Tibial artery (tissue), 4 donors: ENCODE measurements at regions not wholly inside any gene's neighbourhood (a gene's known extent, or its start where the extent isn't known, plus 50 kb on each side); places are given as distances from the start of the nearest gene placed in this dataset.

Experiments used
- DNase-seq, 2 donors: peaks; one replicate each; pipeline ENCODE4 v3.0.0-alpha.2; 2019
- H3K27ac ChIP-seq, 2 donors: fragments of 200-600 bp; sonication (generic) in 1 of 2; 1 replicate in 1 of 2; 2 replicates in 1 of 2; pipeline ENCODE4 v1.5.1; 2018 to 2019; ENCODE audit warnings: mild to moderate bottlenecking in 1 of 2
- H3K27me3 ChIP-seq, 2 donors: fragments of 200-600 bp; sonication (generic) in 1 of 2; one replicate each; pipeline versions ENCODE4 v1.5.1 to v1.6.0; 2016 to 2019
- H3K36me3 ChIP-seq, 3 donors: fragments of 200-600 bp; sonication (generic) in 2 of 3; one replicate each; pipeline ENCODE4 v1.5.1; 2016 to 2019; ENCODE audit warnings: mild to moderate bottlenecking in 2 of 3
- H3K4me1 ChIP-seq, 4 donors: fragments of 200-600 bp; sonication (generic) in 2 of 4; 1 replicate in 3 of 4; 2 replicates in 1 of 4; pipeline ENCODE4 v1.5.1; 2016 to 2019
- H3K4me3 ChIP-seq, 2 donors: fragments of 200-600 bp; sonication (generic) in 1 of 2; 1 replicate in 1 of 2; 2 replicates in 1 of 2; pipeline ENCODE4 v1.5.1; 2018 to 2019; ENCODE audit warnings: mild to moderate bottlenecking in 2 of 2
- H3K9me3 ChIP-seq, 3 donors: fragments of 200-600 bp; sonication (generic) in 1 of 3; one replicate each; pipeline ENCODE4 v1.5.1; 2016 to 2019
- intact Hi-C: fragments of 100-400 bp; cut with DNase I; formaldehyde crosslinking; loops from one replicate; pipeline ENCODE4 v1.15.0; 2023; ENCODE audit warnings: low total_unique reads
- TF ChIP-seq, protein P1 (sequence below), 2 experiments: fragments of 200-600 bp in 1 of 2; fragments of 450-650 bp in 1 of 2; IDR thresholded peaks; one replicate each; pipeline ENCODE4 v1.5.1; 2017 to 2019; ENCODE audit warnings: antibody characterized with exemption in 2 of 2, mild to moderate bottlenecking in 1 of 2, moderate library complexity in 1 of 2

DNA sequence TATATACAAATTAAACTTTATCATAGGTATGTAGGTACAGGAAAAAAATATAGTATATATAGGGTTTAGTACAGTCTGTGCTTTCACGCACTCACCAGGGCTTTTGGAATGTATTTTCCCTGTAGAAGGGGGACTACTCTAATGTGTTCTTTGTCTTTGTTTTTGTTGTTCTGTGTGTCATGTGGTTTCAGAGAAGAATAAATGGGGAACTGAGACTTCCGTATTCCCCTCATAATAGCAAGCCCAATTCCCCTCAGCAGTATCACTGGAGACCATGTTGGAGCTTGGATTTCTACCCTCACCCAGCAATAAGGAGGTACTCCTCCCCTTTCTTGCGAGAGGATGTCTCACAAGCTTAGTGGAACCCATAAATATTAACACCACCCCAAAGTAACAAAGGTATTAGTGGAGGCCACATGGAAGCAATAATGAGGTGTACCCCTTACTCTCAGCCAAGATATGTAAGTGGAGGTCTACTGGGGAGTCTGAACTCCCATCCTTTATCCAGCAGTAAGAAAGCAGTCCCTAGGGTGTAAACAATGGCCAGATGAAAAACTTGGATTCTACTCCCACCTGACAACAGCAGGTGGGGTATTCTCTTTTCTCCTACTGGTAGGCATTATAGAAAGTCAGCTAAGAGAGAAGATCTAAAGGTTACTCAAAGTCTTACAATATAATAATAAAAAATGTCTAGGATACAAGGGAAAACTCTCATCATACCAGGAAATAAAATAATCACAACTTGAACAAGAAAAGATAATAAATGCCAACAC lies 805.4 kb upstream of the GALNTL6 start:
- Histone ChIP-seq H3K4me1 (no peaks in the 10 kb centered on the region), H3K36me3 (no peaks in the 10 kb centered on the region), H3K4me3 (no peak overlapping the region), H3K27me3 (no peaks in the 10 kb centered on the region), H3K9me3 (peaks cover 0 to 10% (median 5%) of the 10 kb centered on the region in 3 donors), H3K27ac (no peak overlapping the region)
- DNase-seq = no peak
- intact Hi-C loops = no loop called here
- TF ChIP-seq, protein P1, sequence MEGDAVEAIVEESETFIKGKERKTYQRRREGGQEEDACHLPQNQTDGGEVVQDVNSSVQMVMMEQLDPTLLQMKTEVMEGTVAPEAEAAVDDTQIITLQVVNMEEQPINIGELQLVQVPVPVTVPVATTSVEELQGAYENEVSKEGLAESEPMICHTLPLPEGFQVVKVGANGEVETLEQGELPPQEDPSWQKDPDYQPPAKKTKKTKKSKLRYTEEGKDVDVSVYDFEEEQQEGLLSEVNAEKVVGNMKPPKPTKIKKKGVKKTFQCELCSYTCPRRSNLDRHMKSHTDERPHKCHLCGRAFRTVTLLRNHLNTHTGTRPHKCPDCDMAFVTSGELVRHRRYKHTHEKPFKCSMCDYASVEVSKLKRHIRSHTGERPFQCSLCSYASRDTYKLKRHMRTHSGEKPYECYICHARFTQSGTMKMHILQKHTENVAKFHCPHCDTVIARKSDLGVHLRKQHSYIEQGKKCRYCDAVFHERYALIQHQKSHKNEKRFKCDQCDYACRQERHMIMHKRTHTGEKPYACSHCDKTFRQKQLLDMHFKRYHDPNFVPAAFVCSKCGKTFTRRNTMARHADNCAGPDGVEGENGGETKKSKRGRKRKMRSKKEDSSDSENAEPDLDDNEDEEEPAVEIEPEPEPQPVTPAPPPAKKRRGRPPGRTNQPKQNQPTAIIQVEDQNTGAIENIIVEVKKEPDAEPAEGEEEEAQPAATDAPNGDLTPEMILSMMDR (IDR thresholded peaks at IDR 0.05) = no peak

DNA sequence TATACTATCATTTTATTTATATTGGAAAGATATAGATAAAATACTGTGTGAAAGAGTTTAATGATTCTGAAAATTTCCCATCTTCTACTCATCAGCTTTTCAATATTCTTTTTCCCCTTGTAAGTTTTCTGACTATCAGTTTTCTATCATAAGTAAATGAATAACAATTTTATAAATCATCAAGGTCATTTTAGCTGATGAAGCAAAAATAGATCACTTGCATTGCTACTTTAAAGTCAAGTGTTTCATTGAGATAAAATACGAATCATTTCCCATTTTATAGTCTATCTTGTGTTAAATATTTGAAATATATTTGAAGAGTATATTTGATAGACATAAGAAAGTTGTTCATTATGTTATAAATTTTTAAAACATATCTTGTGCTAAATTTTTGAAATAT lies 811.0 kb upstream of the GALNTL6 start:
- no peak overlapping the region for H3K27ac ChIP-seq
- intact Hi-C loops = no loop called here
- TF ChIP-seq, protein P1 (IDR thresholded peaks at IDR 0.05) = no peak
- no peak for DNase-seq
- no peaks in the 10 kb centered on the region for H3K36me3 ChIP-seq
- H3K4me3 ChIP-seq = no peak overlapping the region
- H3K4me1 ChIP-seq = no peaks in the 10 kb centered on the region
- no peaks in the 10 kb centered on the region for H3K9me3 ChIP-seq
- no peaks in the 10 kb centered on the region for H3K27me3 ChIP-seq

DNA sequence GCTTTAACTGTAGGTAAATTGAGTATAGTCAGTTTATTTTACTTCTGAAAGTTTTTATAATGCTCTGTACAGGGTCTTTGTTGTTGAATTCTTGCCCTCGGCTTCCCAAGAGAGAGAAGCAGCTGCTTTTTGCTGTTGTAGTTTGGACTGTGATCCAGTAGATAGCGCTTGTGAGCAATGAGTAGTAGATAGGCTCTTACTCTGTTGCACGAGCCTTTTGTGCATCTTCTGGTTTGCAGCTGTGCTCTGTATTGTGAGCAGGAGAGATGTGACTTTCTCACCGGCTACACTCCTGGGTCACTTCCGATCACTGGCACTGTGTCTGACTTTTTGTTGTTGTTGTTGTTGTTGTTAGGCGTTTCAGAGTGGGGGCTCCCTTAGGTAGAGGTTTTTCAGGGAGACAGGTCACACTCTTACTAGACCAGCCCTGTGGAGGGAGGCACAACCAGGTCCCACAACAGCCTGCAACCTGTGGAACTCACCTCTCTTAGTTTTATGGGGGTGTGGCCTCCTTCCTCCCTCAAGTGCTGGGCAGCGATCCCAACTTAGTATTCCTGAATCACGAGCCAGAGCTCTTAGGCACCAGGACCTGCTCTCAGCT lies 822.1 kb upstream of the GALNTL6 start:
- TF ChIP-seq, protein P1 (IDR thresholded peaks at IDR 0.05) = no peak
- DNase-seq = no peak
- intact Hi-C loops = no loop called here

DNA sequence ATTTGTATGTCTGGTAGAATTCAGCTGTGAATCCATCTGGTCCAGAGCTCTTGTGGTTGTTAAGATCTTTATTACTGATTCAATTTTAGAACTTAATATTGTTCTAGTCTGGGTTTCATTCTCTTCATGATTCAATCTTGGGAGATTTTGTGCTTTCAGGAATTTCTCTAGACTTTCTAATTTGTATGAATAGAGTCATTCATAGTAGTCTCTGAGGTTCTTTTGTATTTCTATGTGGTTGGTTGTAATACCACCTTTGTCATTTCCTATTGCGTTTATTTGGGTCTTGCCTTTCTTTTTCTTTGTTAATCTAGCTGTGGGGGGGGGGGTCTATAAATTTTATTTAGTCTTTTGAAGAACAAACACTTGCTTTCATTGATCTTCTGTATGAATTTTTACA lies 824.8 kb upstream of the GALNTL6 start:
- Histone ChIP-seq H3K9me3 (no peaks in the 10 kb centered on the region), H3K4me3 (no peak overlapping the region), H3K27me3 (no peaks in the 10 kb centered on the region), H3K4me1 (no peaks in the 10 kb centered on the region), H3K36me3 (no peaks in the 10 kb centered on the region), H3K27ac (no peak overlapping the region)
- TF ChIP-seq, protein P1 (IDR thresholded peaks at IDR 0.05) = no peak
- intact Hi-C loops = no loop called here
- no peak for DNase-seq

More for the DNA sequence above, 822.1 kb upstream of the GALNTL6 start:
- H3K9me3 ChIP-seq = no peaks in the 10 kb centered on the region
- H3K4me1 ChIP-seq = no peaks in the 10 kb centered on the region
- H3K27ac ChIP-seq = no peak overlapping the region
- no peak overlapping the region for H3K4me3 ChIP-seq
- H3K27me3 ChIP-seq = no peaks in the 10 kb centered on the region
- H3K36me3 ChIP-seq = no peaks in the 10 kb centered on the region

DNA sequence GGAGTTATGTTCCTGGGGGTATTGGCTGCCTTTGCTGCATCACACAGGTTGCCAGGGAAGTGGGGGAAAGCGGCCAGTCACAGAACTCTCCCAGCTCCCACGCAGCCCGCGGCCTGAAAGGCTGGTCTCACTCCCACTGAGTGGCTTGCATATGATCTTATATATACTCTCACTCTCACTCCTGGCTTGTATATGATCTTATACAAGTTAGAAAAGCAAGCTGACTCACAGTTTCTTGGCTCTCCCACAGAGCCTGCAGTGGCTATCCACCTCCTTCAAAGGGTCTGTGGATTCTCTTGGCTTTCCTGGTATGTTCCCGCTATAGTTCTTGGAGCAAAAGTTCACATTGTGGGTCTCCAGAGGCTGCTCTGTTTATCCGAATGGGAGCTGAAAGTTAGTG lies 833.5 kb upstream of the GALNTL6 start:
- DNase-seq = no peak
- H3K4me1 ChIP-seq = peaks cover 0 to 5% (median 0%) of the 10 kb centered on the region in 4 donors
- H3K9me3 ChIP-seq = no peaks in the 10 kb centered on the region
- no peak overlapping the region for H3K4me3 ChIP-seq
- no peaks in the 10 kb centered on the region for H3K36me3 ChIP-seq
- TF ChIP-seq, protein P1 (IDR thresholded peaks at IDR 0.05) = no peak
- intact Hi-C loops = no loop called here
- no peaks in the 10 kb centered on the region for H3K27me3 ChIP-seq
- H3K27ac ChIP-seq = no peak overlapping the region
